CD4-positive, alpha-beta memory T cell (primary cell): ENCODE measurements at regions not wholly inside any gene's neighbourhood (a gene's known extent, or its start where the extent isn't known, plus 50 kb on each side); places are given as distances from the start of the nearest gene placed in this dataset.
"Not testable (repeated sequence)": the region's sequence is repeated elsewhere in the genome, so short reads cannot be mapped to it uniquely, and the experiment has no call there.

Source experiments
- CTCF ChIA-PET: fragments of 350-600 bp; sonication (Branson Sonifier 250); formaldehyde crosslinking; loops from one replicate; lab custom pipeline; 2021; ENCODE audit warnings: inconsistent platforms; ENCODE audit not compliant: partially characterized antibody; lab: Charles Lee
- POLR2A ChIA-PET: fragments of 350-600 bp; sonication (Branson Sonifier 250); formaldehyde crosslinking; loops from one replicate; lab custom pipeline; 2021; ENCODE audit not compliant: partially characterized antibody; lab: Charles Lee
- DNase-seq, 5 donors: peaks; one replicate each; pipeline versions ENCODE4 v3.0.0 to v3.0.0-alpha.2; 2020 to 2022; ENCODE audit warnings: mixed read lengths in 1 of 5
- H3K27ac ChIP-seq: one replicate; pipeline ENCODE4 v1.7.0; 2013; ENCODE audit warnings: low read depth, low read length
- H3K27me3 ChIP-seq: 2 replicates; pipeline ENCODE4 v1.7.0; 2013; ENCODE audit warnings: mild to moderate bottlenecking, low read length, moderate library complexity; ENCODE audit not compliant: insufficient read depth
- H3K36me3 ChIP-seq: 2 replicates; pipeline ENCODE4 v1.7.0; 2013; ENCODE audit warnings: mild to moderate bottlenecking, low read length, moderate library complexity; ENCODE audit not compliant: insufficient read depth
- H3K4me1 ChIP-seq: 2 replicates; pipeline ENCODE4 v1.7.0; 2013; ENCODE audit warnings: mild to moderate bottlenecking, low read length, moderate library complexity; ENCODE audit not compliant: insufficient read depth
- H3K4me3 ChIP-seq, 2 donors: one replicate each; pipeline ENCODE4 v1.7.0; 2013; ENCODE audit warnings: low read length in 2 of 2, mild to moderate bottlenecking in 1 of 2
- H3K9me3 ChIP-seq, 2 donors: one replicate each; pipeline ENCODE4 v1.7.0; 2013; ENCODE audit warnings: low read length in 2 of 2, control low read depth in 1 of 2; ENCODE audit not compliant: control insufficient read depth in 1 of 2
- H3K27ac Mint-ChIP-seq, 7 donors: one replicate each; pipeline ENCODE4 v1.8.0; 2020 to 2021; ENCODE audit warnings: mixed read lengths in 7 of 7, mild to moderate bottlenecking in 6 of 7, inconsistent platforms in 3 of 7, moderate library complexity in 3 of 7
- H3K27me3 Mint-ChIP-seq, 2 donors: one replicate each; pipeline ENCODE4 v1.8.0; 2020 to 2021; ENCODE audit warnings: mixed read lengths in 2 of 2
- H3K36me3 Mint-ChIP-seq, 2 donors: one replicate each; pipeline ENCODE4 v1.8.0; 2020 to 2021; ENCODE audit warnings: mixed read lengths in 2 of 2, inconsistent platforms in 1 of 2, mild to moderate bottlenecking in 1 of 2
- H3K4me1 Mint-ChIP-seq, 4 donors: one replicate each; pipeline ENCODE4 v1.8.0; 2020 to 2021; ENCODE audit warnings: mixed read lengths in 4 of 4, mild to moderate bottlenecking in 1 of 4
- H3K4me3 Mint-ChIP-seq, 8 donors: one replicate each; pipeline ENCODE4 v1.8.0; 2020 to 2021; ENCODE audit warnings: mixed read lengths in 8 of 8, mild to moderate bottlenecking in 7 of 8, moderate library complexity in 6 of 8, inconsistent platforms in 3 of 8
- H3K9me3 Mint-ChIP-seq, 8 donors: one replicate each; pipeline ENCODE4 v1.8.0; 2020 to 2021; ENCODE audit warnings: mixed read lengths in 8 of 8, mild to moderate bottlenecking in 5 of 8, inconsistent platforms in 3 of 8, moderate library complexity in 1 of 8
- intact Hi-C: fragments of 100-400 bp; cut with micrococcal nuclease; formaldehyde crosslinking; loops from one replicate; pipeline ENCODE4 v1.15.1; 2023

GRCh38 chr21:10460957-10461356 lies 60.4 kb upstream of the TPTE start:
- H3K27ac ChIP-seq, DNase-seq, H3K4me1 Mint-ChIP-seq, CTCF ChIA-PET, H3K36me3 ChIP-seq, H3K9me3 Mint-ChIP-seq, H3K27me3 Mint-ChIP-seq, H3K4me3 Mint-ChIP-seq, intact Hi-C loops, H3K27ac Mint-ChIP-seq, H3K36me3 Mint-ChIP-seq, H3K9me3 ChIP-seq, POLR2A ChIA-PET, H3K27me3 ChIP-seq, H3K4me3 ChIP-seq, H3K4me1 ChIP-seq: not testable (repeated sequence)

DNA sequence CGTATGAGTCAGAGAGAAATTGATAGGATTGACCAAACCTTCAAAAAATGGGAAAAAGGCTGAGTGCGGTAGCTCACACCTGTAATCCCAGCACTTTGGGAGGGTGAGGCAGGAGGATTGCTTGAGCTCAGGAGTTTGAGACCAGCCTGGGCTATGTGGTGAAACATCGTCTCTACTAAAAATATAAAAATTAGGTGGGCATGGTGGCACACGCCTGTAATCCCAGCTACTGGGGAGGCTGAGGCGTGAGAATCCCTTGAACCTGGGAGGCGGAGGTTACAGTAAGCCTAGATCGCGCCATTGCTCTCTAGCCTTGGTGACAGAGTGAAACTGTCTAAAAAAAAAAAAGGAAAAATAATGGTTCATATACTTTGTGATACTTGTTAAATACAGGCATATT lies 59.9 kb upstream of the TPTE start:
- H3K36me3 Mint-ChIP-seq, H3K27ac ChIP-seq, H3K4me3 Mint-ChIP-seq, DNase-seq, H3K9me3 ChIP-seq, H3K4me1 Mint-ChIP-seq, H3K4me1 ChIP-seq, H3K4me3 ChIP-seq, POLR2A ChIA-PET, H3K27ac Mint-ChIP-seq, H3K27me3 Mint-ChIP-seq, H3K27me3 ChIP-seq, intact Hi-C loops, H3K36me3 ChIP-seq, H3K9me3 Mint-ChIP-seq, CTCF ChIA-PET: not testable (repeated sequence)

GRCh38 chr21:10463156-10463555 lies 58.2 kb upstream of the TPTE start:
- Mint-ChIP-seq H3K27me3 (no peaks in the 10 kb centered on the region), H3K4me3 (no peak overlapping the region), H3K36me3 (no peaks in the 10 kb centered on the region), H3K4me1 (no peaks in the 10 kb centered on the region), H3K27ac (no peak overlapping the region), H3K9me3 (no peaks in the 10 kb centered on the region)
- CTCF ChIA-PET = no interaction called here
- H3K27ac ChIP-seq = no peak overlapping the region
- no peak overlapping the region for H3K4me3 ChIP-seq
- DNase-seq = no peak
- H3K9me3 ChIP-seq = peaks cover 0 to 4% of the 10 kb centered on the region in 2 donors
- H3K36me3 ChIP-seq = no peaks in the 10 kb centered on the region
- POLR2A ChIA-PET = no interaction called here
- intact Hi-C loops = no loop called here
- H3K27me3 ChIP-seq = no peaks in the 10 kb centered on the region
- no peaks in the 10 kb centered on the region for H3K4me1 ChIP-seq

DNA sequence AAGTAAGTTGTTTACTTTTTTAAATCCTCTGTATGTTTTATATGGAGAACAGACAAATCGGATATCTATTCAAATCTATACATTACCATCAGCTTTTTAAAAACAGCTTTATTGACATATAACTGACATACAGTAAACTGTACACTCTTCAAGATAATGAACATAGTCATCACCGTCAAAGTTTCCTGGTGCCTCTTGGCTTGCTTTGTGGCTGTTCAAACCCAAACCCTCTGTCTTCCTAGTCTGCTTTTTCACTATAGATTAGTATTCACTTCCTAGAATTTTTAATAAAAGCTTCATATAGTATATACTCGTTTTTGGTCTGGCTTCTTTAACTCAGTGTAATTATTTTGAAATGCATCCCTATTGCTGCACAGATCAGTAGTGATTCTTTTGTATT lies 56.4 kb upstream of the TPTE start:
- no peaks in the 10 kb centered on the region for H3K27me3 ChIP-seq
- H3K9me3 ChIP-seq = no peaks in the 10 kb centered on the region
- Mint-ChIP-seq H3K9me3 (no peaks in the 10 kb centered on the region), H3K36me3 (no peaks in the 10 kb centered on the region), H3K4me1 (no peaks in the 10 kb centered on the region), H3K27ac (no peak overlapping the region), H3K4me3 (no peak overlapping the region), H3K27me3 (no peaks in the 10 kb centered on the region)
- H3K4me3 ChIP-seq = no peak overlapping the region
- intact Hi-C loops = no loop called here
- H3K36me3 ChIP-seq = no peaks in the 10 kb centered on the region
- H3K27ac ChIP-seq = no peak overlapping the region
- POLR2A ChIA-PET = no interaction called here
- DNase-seq = no peak
- H3K4me1 ChIP-seq = no peaks in the 10 kb centered on the region
- CTCF ChIA-PET = no interaction called here

DNA sequence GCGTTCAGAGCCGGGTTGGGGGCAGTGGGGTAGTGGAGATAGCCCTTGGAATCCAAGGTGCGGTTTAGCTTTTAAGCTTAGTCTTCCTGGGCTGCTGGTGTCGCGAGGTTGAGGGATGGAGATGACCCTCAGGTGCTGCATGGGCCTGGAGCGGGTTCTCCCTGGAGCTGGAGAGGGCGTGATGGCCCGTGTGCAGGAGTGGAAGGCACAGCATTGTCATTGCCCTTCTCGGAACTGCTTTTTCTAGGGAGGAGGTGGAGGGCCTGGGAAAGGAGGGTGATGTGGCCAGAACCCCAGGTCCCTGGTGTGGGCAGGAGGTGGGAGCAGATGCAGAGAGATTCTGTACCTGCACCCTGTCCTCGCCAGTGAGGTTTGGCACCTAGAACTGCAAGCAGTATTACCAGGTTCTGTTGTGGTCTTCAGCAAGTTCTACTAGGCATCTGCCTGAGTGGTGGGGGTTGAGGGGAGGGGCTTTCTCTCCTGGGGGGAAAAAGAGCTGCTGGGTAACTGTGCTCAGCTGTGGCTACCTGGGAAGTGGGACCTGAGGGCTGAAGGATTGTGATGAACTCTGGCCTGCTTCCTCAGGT lies 55.8 kb upstream of the TPTE start:
- H3K36me3 ChIP-seq, H3K36me3 Mint-ChIP-seq, H3K27me3 ChIP-seq, H3K4me3 Mint-ChIP-seq, H3K27ac Mint-ChIP-seq, H3K4me3 ChIP-seq, intact Hi-C loops, H3K4me1 Mint-ChIP-seq, DNase-seq, H3K9me3 ChIP-seq, H3K4me1 ChIP-seq, H3K27ac ChIP-seq, CTCF ChIA-PET, POLR2A ChIA-PET, H3K27me3 Mint-ChIP-seq, H3K9me3 Mint-ChIP-seq: not testable (repeated sequence)

- Mint-ChIP-seq H3K36me3 (no peaks in the 10 kb centered on the region), H3K27ac (no peak overlapping the region), H3K4me1 (no peaks in the 10 kb centered on the region), H3K4me3 (no peak overlapping the region), H3K27me3 (no peaks in the 10 kb centered on the region), H3K9me3 (no peaks in the 10 kb centered on the region)
- DNase-seq = no peak
- ChIA-PET CTCF (no interaction called here), POLR2A (no interaction called here)
- intact Hi-C loops = no loop called here
- no peaks in the 10 kb centered on the region for H3K27me3 ChIP-seq
- H3K27ac ChIP-seq = no peak overlapping the region
- no peak overlapping the region for H3K4me3 ChIP-seq
- no peaks in the 10 kb centered on the region for H3K4me1 ChIP-seq
- H3K36me3 ChIP-seq = no peaks in the 10 kb centered on the region
- no peaks in the 10 kb centered on the region for H3K9me3 ChIP-seq
These were observed 55.2 kb upstream of the TPTE start for GRCh38 chr21:10466200-10466599.
